ENCODE measurements at regions not wholly inside any gene's neighbourhood (a gene's known extent, or its start where the extent isn't known, plus 50 kb on each side); places are given as distances from the start of the nearest gene placed in this dataset.

- intact Hi-C loops (cut with micrococcal nuclease; ENCODE audit: unreplicated experiment): no loop called here
- H3K9me3 ChIP-seq (ENCODE audit: low read depth, low read length, poor library complexity, severe bottlenecking): no peaks in the 10 kb centered on the region
- H3K27me3 ChIP-seq (replicated peaks; ENCODE audit: insufficient read depth, low read depth, low read length, poor library complexity): peaks cover 16% of the 10 kb centered on the region
- H3K4me3 ChIP-seq (ENCODE audit: low read depth, low read length, poor library complexity, severe bottlenecking): no peak overlapping the region
- ChIA-PET CTCF (no interaction called here), POLR2A (ENCODE audit: low non-redundant PET) (no interaction called here)
- H3K27ac ChIP-seq (ENCODE audit: low read depth, low read length, poor library complexity, severe bottlenecking): no peak overlapping the region
- DNase-seq (ENCODE audit: low spot score): no peak
- no TSS peak for BruUV-seq (replicated peaks)
- TF ChIP-seq EZH2 (IDR thresholded peaks at IDR 0.05; ENCODE audit: borderline replicate concordance, low read depth, low read length, poor library complexity, severe bottlenecking): no peak
- no peak for TF ChIP-seq CTCF (conservative IDR thresholded peaks at IDR 0.05; ENCODE audit: low read depth, low read length)
- no peaks in the 10 kb centered on the region for H3K36me3 ChIP-seq (ENCODE audit: insufficient read depth, low read length, poor library complexity, severe bottlenecking)
- no peaks in the 10 kb centered on the region for H3K4me1 ChIP-seq (ENCODE audit: insufficient read depth, low read length, poor library complexity, severe bottlenecking)
Measured at GRCh38 chr15:39283531-39283930, 297.3 kb upstream of the THBS1 start.

- POLR2A ChIA-PET (ENCODE audit: low non-redundant PET): no interaction called here
- CTCF ChIA-PET: no interaction called here
- Histone ChIP-seq H3K4me1 (ENCODE audit: insufficient read depth, low read length, poor library complexity, severe bottlenecking) (no peaks in the 10 kb centered on the region), H3K27ac (ENCODE audit: low read depth, low read length, poor library complexity, severe bottlenecking) (no peak overlapping the region), H3K4me3 (ENCODE audit: low read depth, low read length, poor library complexity, severe bottlenecking) (no peak overlapping the region), H3K9me3 (ENCODE audit: low read depth, low read length, poor library complexity, severe bottlenecking) (no peaks in the 10 kb centered on the region), H3K27me3 (replicated peaks; ENCODE audit: insufficient read depth, low read depth, low read length, poor library complexity) (peaks cover 21% of the 10 kb centered on the region), H3K36me3 (ENCODE audit: insufficient read depth, low read length, poor library complexity, severe bottlenecking) (no peaks in the 10 kb centered on the region)
- no peak for DNase-seq (ENCODE audit: low spot score)
- BruUV-seq (replicated peaks): no TSS peak
- intact Hi-C loops (cut with micrococcal nuclease; ENCODE audit: unreplicated experiment): no loop called here
- TF ChIP-seq EZH2 (IDR thresholded peaks at IDR 0.05; ENCODE audit: borderline replicate concordance, low read depth, low read length, poor library complexity, severe bottlenecking) (no peak), CTCF (conservative IDR thresholded peaks at IDR 0.05; ENCODE audit: low read depth, low read length) (no peak)
Measured at GRCh38 chr15:39285071-39285470, 295.8 kb upstream of the THBS1 start.

- POLR2A ChIA-PET (ENCODE audit: low non-redundant PET): no interaction called here
- H3K27me3 ChIP-seq (replicated peaks; ENCODE audit: insufficient read depth, low read depth, low read length, poor library complexity): peaks cover 21% of the 10 kb centered on the region
- DNase-seq (ENCODE audit: low spot score): no peak
- H3K36me3 ChIP-seq (ENCODE audit: insufficient read depth, low read length, poor library complexity, severe bottlenecking): no peaks in the 10 kb centered on the region
- intact Hi-C loops (cut with micrococcal nuclease; ENCODE audit: unreplicated experiment): no loop called here
- TF ChIP-seq EZH2 (IDR thresholded peaks at IDR 0.05; ENCODE audit: borderline replicate concordance, low read depth, low read length, poor library complexity, severe bottlenecking) (no peak), CTCF (conservative IDR thresholded peaks at IDR 0.05; ENCODE audit: low read depth, low read length) (no peak)
- H3K4me1 ChIP-seq (ENCODE audit: insufficient read depth, low read length, poor library complexity, severe bottlenecking): no peaks in the 10 kb centered on the region
- no TSS peak for BruUV-seq (replicated peaks)
- no peak overlapping the region for H3K4me3 ChIP-seq (ENCODE audit: low read depth, low read length, poor library complexity, severe bottlenecking)
- H3K27ac ChIP-seq (ENCODE audit: low read depth, low read length, poor library complexity, severe bottlenecking): no peak overlapping the region
- CTCF ChIA-PET: no interaction called here
- H3K9me3 ChIP-seq (ENCODE audit: low read depth, low read length, poor library complexity, severe bottlenecking): no peaks in the 10 kb centered on the region
Measured at GRCh38 chr15:39285663-39286062, 295.2 kb upstream of the THBS1 start.
